H1 (cell line): ENCODE measurements at regions not wholly inside any gene's neighbourhood (a gene's known extent, or its start where the extent isn't known, plus 50 kb on each side); places are given as distances from the start of the nearest gene placed in this dataset.

ENCODE experiments used
- CTCF ChIA-PET: fragments of 300-600 bp; sonication (Branson Sonifier 250); formaldehyde crosslinking; loops from one replicate; lab custom pipeline; 2021; ENCODE audit not compliant: partially characterized antibody; lab: Charles Lee
- POLR2A ChIA-PET: fragments of 300-600 bp; sonication (Branson Sonifier 250); formaldehyde crosslinking; loops from one replicate; lab custom pipeline; 2021; ENCODE audit warnings: inconsistent platforms; ENCODE audit not compliant: partially characterized antibody; lab: Charles Lee
- DNase-seq, 2 experiments: peaks; one replicate each; pipeline versions ENCODE4 v3.0.0 to v3.0.0-alpha.2; 2010 to 2022; ENCODE audit warnings: low spot score in 2 of 2, low read depth in 1 of 2, mixed read lengths in 1 of 2
- FAIRE-seq: peaks from 2 replicates; lab custom pipeline; 2011; peaks lifted over from hg19 to GRCh38; lab: Jason Lieb, UNC
- H2AFZ ChIP-seq: 2 replicates; pipeline ENCODE4 v1.8.1; 2012; ENCODE audit warnings: low read length, inconsistent platforms
- H2AK5ac ChIP-seq: 2 replicates; pipeline ENCODE4 v1.6.1; 2013; ENCODE audit warnings: low read depth, low read length
- H2BK120ac ChIP-seq: replicated peaks from 2 replicates; pipeline ENCODE3; 2013; ENCODE audit warnings: low read depth, low read length, inconsistent platforms
- H2BK12ac ChIP-seq: 2 replicates; pipeline ENCODE4 v1.6.1; 2013; ENCODE audit warnings: low read depth, low read length
- H2BK15ac ChIP-seq: 2 replicates; pipeline ENCODE4 v1.6.1; 2013; ENCODE audit warnings: low read length
- H2BK20ac ChIP-seq: 2 replicates; pipeline ENCODE4 v1.6.1; 2013; ENCODE audit warnings: low read length
- H2BK5ac ChIP-seq: 2 replicates; pipeline ENCODE4 v1.6.1; 2013; ENCODE audit warnings: low read depth, low read length
- H3K14ac ChIP-seq: 2 replicates; pipeline ENCODE4 v1.6.1; 2013; ENCODE audit warnings: inconsistent platforms; ENCODE audit not compliant: insufficient read length
- H3K18ac ChIP-seq: 2 replicates; pipeline ENCODE4 v1.6.1; 2013; ENCODE audit warnings: low read length; ENCODE audit errors: extremely low read depth
- H3K23ac ChIP-seq: 2 replicates; pipeline ENCODE4 v1.6.1; 2013; ENCODE audit warnings: inconsistent platforms; ENCODE audit not compliant: insufficient read length
- H3K23me2 ChIP-seq: 2 replicates; pipeline ENCODE4 v1.6.1; 2013; ENCODE audit warnings: low read depth, low read length
- H3K27ac ChIP-seq: 2 replicates; pipeline ENCODE4 v1.6.1; 2011; ENCODE audit warnings: low read depth, low read length, inconsistent platforms
- H3K27me3 ChIP-seq, 4 experiments: replicated peaks in 1 of 4; 1 replicate in 1 of 4; 2 replicates in 3 of 4; pipeline versions ENCODE4 v1.6.1 to v1.8.1; 2011 to 2013; ENCODE audit warnings: low read length in 3 of 4, mild to moderate bottlenecking in 3 of 4, inconsistent platforms in 2 of 4, mixed read lengths in 2 of 4, moderate library complexity in 1 of 4; ENCODE audit not compliant: control insufficient read depth in 3 of 4, insufficient read depth in 3 of 4; ENCODE audit errors: extremely low read depth in 1 of 4
- H3K36me3 ChIP-seq, 4 experiments: 2 replicates each; pipeline versions ENCODE4 v1.6.1 to v1.8.1; 2011 to 2013; ENCODE audit warnings: mild to moderate bottlenecking in 4 of 4, low read length in 3 of 4, moderate library complexity in 2 of 4, control low read depth in 1 of 4, inconsistent platforms in 1 of 4; ENCODE audit not compliant: insufficient read depth in 4 of 4, control insufficient read depth in 2 of 4
- H3K4ac ChIP-seq: replicated peaks from 2 replicates; pipeline ENCODE3; 2013; ENCODE audit warnings: low read length, low read depth, mixed read lengths, inconsistent platforms; ENCODE audit not compliant: insufficient read length
- H3K4me1 ChIP-seq, 4 experiments: replicated peaks in 1 of 4; 1 replicate in 1 of 4; 2 replicates in 3 of 4; pipeline versions ENCODE4 v1.6.1 to v1.8.1; 2011 to 2013; ENCODE audit warnings: low read length in 3 of 4, inconsistent platforms in 2 of 4, mixed read lengths in 1 of 4; ENCODE audit not compliant: insufficient read depth in 4 of 4, control insufficient read depth in 3 of 4
- H3K4me2 ChIP-seq, 2 experiments: 2 replicates each; pipeline versions ENCODE4 v1.6.1 to v1.8.1; 2011 to 2013; ENCODE audit warnings: low read depth in 2 of 2, low read length in 2 of 2, control low read depth in 1 of 2, inconsistent platforms in 1 of 2, mild to moderate bottlenecking in 1 of 2; ENCODE audit not compliant: insufficient read depth in 1 of 2
- H3K4me3 ChIP-seq, 4 experiments: fragments of 200-600, 300-600 bp in 1 of 4; sonication (generic), shearing (Covaris generic), sonication (Bioruptor Twin) in 1 of 4; 2 replicates each; pipeline versions ENCODE4 v1.5.1 to v1.8.1; 2011 to 2016; ENCODE audit warnings: low read length in 4 of 4, low read depth in 3 of 4, control low read depth in 2 of 4, inconsistent platforms in 2 of 4, mild to moderate bottlenecking in 2 of 4, mixed read lengths in 1 of 4, moderate library complexity in 1 of 4; ENCODE audit not compliant: insufficient read depth in 2 of 4; ENCODE audit errors: extremely low read depth in 1 of 4
- H3K56ac ChIP-seq: replicated peaks from 2 replicates; pipeline ENCODE3; 2013; ENCODE audit warnings: low read depth, mild to moderate bottlenecking, mixed read lengths, low read length, inconsistent platforms; ENCODE audit not compliant: insufficient read length
- H3K79me1 ChIP-seq: 2 replicates; pipeline ENCODE4 v1.6.1; 2013; ENCODE audit warnings: low read depth, low read length, control low read depth
- H3K79me2 ChIP-seq, 2 experiments: 2 replicates each; pipeline versions ENCODE4 v1.6.1 to v1.8.1; 2012 to 2013; ENCODE audit warnings: low read length in 2 of 2, mild to moderate bottlenecking in 2 of 2, inconsistent platforms in 1 of 2; ENCODE audit not compliant: insufficient read depth in 2 of 2, control insufficient read depth in 1 of 2
- H3K9ac ChIP-seq, 4 experiments: replicated peaks in 1 of 4; 1 replicate in 1 of 4; 2 replicates in 3 of 4; pipeline versions ENCODE4 v1.6.1 to v1.8.1; 2011 to 2013; ENCODE audit warnings: low read depth in 3 of 4, low read length in 3 of 4, control low read depth in 2 of 4, mild to moderate bottlenecking in 2 of 4, moderate library complexity in 2 of 4, inconsistent platforms in 1 of 4; ENCODE audit errors: extremely low read depth in 1 of 4
- H3K9me3 ChIP-seq, 2 experiments: 2 replicates each; pipeline versions ENCODE4 v1.6.1 to v1.8.1; 2012 to 2013; ENCODE audit warnings: mild to moderate bottlenecking in 2 of 2, moderate library complexity in 2 of 2, control low read depth in 1 of 2, inconsistent platforms in 1 of 2, low read depth in 1 of 2, low read length in 1 of 2, mixed read lengths in 1 of 2; ENCODE audit not compliant: insufficient read depth in 2 of 2
- H4K20me1 ChIP-seq, 2 experiments: replicated peaks in 1 of 2; 2 replicates each; pipeline versions ENCODE3 to v1.8.1; 2011 to 2013; ENCODE audit warnings: inconsistent platforms in 2 of 2, low read length in 2 of 2, mild to moderate bottlenecking in 1 of 2; ENCODE audit not compliant: insufficient read depth in 2 of 2, control insufficient read depth in 1 of 2
- H4K5ac ChIP-seq: 2 replicates; pipeline ENCODE4 v1.6.1; 2013; ENCODE audit warnings: low read length, low read depth, mixed read lengths, inconsistent platforms; ENCODE audit not compliant: insufficient read length
- H4K8ac ChIP-seq: 2 replicates; pipeline ENCODE4 v1.8.0; 2013; ENCODE audit warnings: mild to moderate bottlenecking, moderate library complexity, low read length, inconsistent platforms; ENCODE audit not compliant: insufficient read depth; ENCODE audit errors: extremely low read depth
- H4K91ac ChIP-seq: replicated peaks from 2 replicates; pipeline ENCODE3; 2013; ENCODE audit warnings: low read length, mixed read lengths, inconsistent platforms; ENCODE audit not compliant: insufficient read length
- BRCA1 ChIP-seq: IDR thresholded peaks from 2 replicates; pipeline ENCODE4 v1.6.1; 2012; ENCODE audit warnings: low read depth, low read length, improper control_type of control experiment
- HDAC2 ChIP-seq, 2 experiments: fragments of 300-600 bp in 1 of 2; sonication (generic) in 1 of 2; IDR thresholded peaks; 2 replicates each; pipeline ENCODE4 v1.6.1; 2011 to 2012; ENCODE audit warnings: low read depth in 2 of 2, low read length in 2 of 2, mild to moderate bottlenecking in 2 of 2, moderate library complexity in 2 of 2, borderline replicate concordance in 1 of 2, inconsistent platforms in 1 of 2
- JUN ChIP-seq: IDR thresholded peaks from 2 replicates; pipeline ENCODE4 v1.6.1; 2011; ENCODE audit warnings: low read depth, mild to moderate bottlenecking, improper control_type of control experiment, low read length
- KDM4A ChIP-seq: IDR thresholded peaks from one replicate; pipeline ENCODE4 v1.7.1; 2012; ENCODE audit warnings: low read depth, mild to moderate bottlenecking, moderate library complexity, low read length, inconsistent platforms; ENCODE audit not compliant: severe bottlenecking
- RXRA ChIP-seq: IDR thresholded peaks from 2 replicates; pipeline ENCODE4 v1.6.1; 2011; ENCODE audit warnings: low read depth, mild to moderate bottlenecking, low read length, moderate library complexity; ENCODE audit not compliant: insufficient read depth
- WGBS, 2 experiments: shearing (Covaris generic) in 1 of 2; methylation state at CpG; one replicate each; pipeline versions ENCODE4 v1.1.6 to v1.1.7; 2013 to 2015; ENCODE audit warnings: low lambda C conversion rate in 2 of 2, mixed read lengths in 2 of 2, inconsistent platforms in 1 of 2, low coverage in 1 of 2, missing lambda C conversion rate in 1 of 2; ENCODE audit not compliant: insufficient replicate concordance in 2 of 2, insufficient coverage in 1 of 2, insufficient read length in 1 of 2; ENCODE audit errors: extremely low coverage in 1 of 2, missing lambda C conversion rate in 1 of 2; 5-methylcytosine and 5-hydroxymethylcytosine counted together

GRCh38 chr12:87928031-87928430 is 101.2 kb downstream of the C12orf50 start:
- no peak overlapping the region for H3K23ac ChIP-seq
- H3K79me2 ChIP-seq: no peaks in the 10 kb centered on the region
- no peak overlapping the region for H2BK12ac ChIP-seq
- H3K4me2 ChIP-seq: no peak overlapping the region
- H3K23me2 ChIP-seq: no peaks in the 10 kb centered on the region
- no peak for TF ChIP-seq BRCA1
- no peak for TF ChIP-seq HDAC2 (IDR thresholded peaks at IDR 0.05; ENCODE audit: borderline replicate concordance in 1 of 2, low read depth in 2 of 2, low read length in 2 of 2)
- TF ChIP-seq KDM4A: no peak
- TF ChIP-seq RXRA: no peak
- TF ChIP-seq JUN: no peak
- no peak overlapping the region for H4K8ac ChIP-seq
- H4K5ac ChIP-seq: no peak overlapping the region
- H2BK5ac ChIP-seq: no peak overlapping the region
- H3K9ac ChIP-seq: no peak overlapping the region
- no peak overlapping the region for H2BK120ac ChIP-seq
- H3K18ac ChIP-seq: no peak overlapping the region
- no peaks in the 10 kb centered on the region for H3K9me3 ChIP-seq
- FAIRE-seq: no peak
- H3K14ac ChIP-seq: no peak overlapping the region
- no peaks in the 10 kb centered on the region for H3K36me3 ChIP-seq
- H4K91ac ChIP-seq: no peak overlapping the region
- H3K4ac ChIP-seq: no peak overlapping the region
- H2BK15ac ChIP-seq: no peak overlapping the region
- ChIA-PET POLR2A (no interaction called here), CTCF (interaction anchor here (0.8 kb wide), 1 partner anchor 11 kb away, joined by 3 read pairs; no protein-coding TSS in a partner anchor)
- no peaks in the 10 kb centered on the region for H3K27me3 ChIP-seq
- H3K4me3 ChIP-seq: no peak overlapping the region
- H3K27ac ChIP-seq: no peak overlapping the region
- DNase-seq: no peak
- H2AK5ac ChIP-seq: no peak overlapping the region
- no peak overlapping the region for H2BK20ac ChIP-seq
- no peak overlapping the region for H3K56ac ChIP-seq
- no peaks in the 10 kb centered on the region for H4K20me1 ChIP-seq
- no peak overlapping the region for H2AFZ ChIP-seq
- 88% methylated on average over 1 of the region's 1 CpG; no CpG with 5 or more reads in 1 of the 2 experiments for WGBS, 2 experiments
- H3K79me1 ChIP-seq: no peaks in the 10 kb centered on the region
- no peaks in the 10 kb centered on the region for H3K4me1 ChIP-seq
